IPS-NIHi11 (cell line): ENCODE measurements at regions not wholly inside any gene's neighbourhood (a gene's known extent, or its start where the extent isn't known, plus 50 kb on each side); places are given as distances from the start of the nearest gene placed in this dataset.

Experiments
- DNase-seq: peaks from one replicate; pipeline ENCODE4 v3.0.0; 2012; ENCODE audit warnings: mixed read lengths, low spot score

GRCh38 chr15:62951481-62951880 lies 91.1 kb upstream of the TPM1 start:
- no peak for DNase-seq

- peak; percentile 33 for DNase-seq
These were observed 89.5 kb upstream of the TPM1 start for GRCh38 chr15:62953021-62953420.

- DNase-seq: no peak
These were observed 89.0 kb upstream of the TPM1 start for GRCh38 chr15:62953496-62954045.

GRCh38 chr15:62957130-62957529 lies 85.4 kb upstream of the TPM1 start:
- DNase-seq: no peak

GRCh38 chr15:62958528-62959363 lies 83.8 kb upstream of the TPM1 start:
- DNase-seq: no peak

GRCh38 chr15:62961134-62961533 lies 81.4 kb upstream of the TPM1 start:
- DNase-seq: no peak

- no peak for DNase-seq
These were observed 80.2 kb upstream of the TPM1 start for GRCh38 chr15:62962101-62962995.

GRCh38 chr15:62964251-62964650 lies 78.3 kb upstream of the TPM1 start:
- DNase-seq: no peak

GRCh38 chr15:62966294-62967078 lies 76.1 kb upstream of the TPM1 start:
- DNase-seq: no peak

- no peak for DNase-seq
These were observed 73.8 kb upstream of the TPM1 start for GRCh38 chr15:62968699-62969098.

- peak; percentile 36 for DNase-seq
These were observed 73.0 kb upstream of the TPM1 start for GRCh38 chr15:62969442-62970089.

- DNase-seq: no peak
These were observed 69.7 kb upstream of the TPM1 start for GRCh38 chr15:62972814-62973213.

- DNase-seq: no peak
These were observed 67.0 kb upstream of the TPM1 start for GRCh38 chr15:62975515-62975914.

- no peak for DNase-seq
These were observed 66.2 kb upstream of the TPM1 start for GRCh38 chr15:62976301-62976881.

- no peak for DNase-seq
These were observed 64.4 kb upstream of the TPM1 start for GRCh38 chr15:62977952-62978811.

GRCh38 chr15:62979252-62979651 lies 63.3 kb upstream of the TPM1 start:
- DNase-seq: no peak

- no peak for DNase-seq
These were observed 61.5 kb upstream of the TPM1 start for GRCh38 chr15:62981071-62981470.

- DNase-seq: no peak
These were observed 58.6 kb upstream of the TPM1 start for GRCh38 chr15:62983956-62984355.

- DNase-seq: no peak
These were observed 56.8 kb upstream of the TPM1 start for GRCh38 chr15:62985768-62986167.

GRCh38 chr15:62986948-62987347 lies 55.6 kb upstream of the TPM1 start:
- no peak for DNase-seq
